NCI-H2107 treated with DMSO at 0.1 percent for 48 hours (cell line): ENCODE measurements at regions not wholly inside any gene's neighbourhood (a gene's known extent, or its start where the extent isn't known, plus 50 kb on each side); places are given as distances from the start of the nearest gene placed in this dataset.

Experiments used
- DNase-seq: peaks from one replicate; lab custom pipeline; 2025; ENCODE audit not compliant: unreplicated experiment; lab: John Stamatoyannopoulos, UW

DNA sequence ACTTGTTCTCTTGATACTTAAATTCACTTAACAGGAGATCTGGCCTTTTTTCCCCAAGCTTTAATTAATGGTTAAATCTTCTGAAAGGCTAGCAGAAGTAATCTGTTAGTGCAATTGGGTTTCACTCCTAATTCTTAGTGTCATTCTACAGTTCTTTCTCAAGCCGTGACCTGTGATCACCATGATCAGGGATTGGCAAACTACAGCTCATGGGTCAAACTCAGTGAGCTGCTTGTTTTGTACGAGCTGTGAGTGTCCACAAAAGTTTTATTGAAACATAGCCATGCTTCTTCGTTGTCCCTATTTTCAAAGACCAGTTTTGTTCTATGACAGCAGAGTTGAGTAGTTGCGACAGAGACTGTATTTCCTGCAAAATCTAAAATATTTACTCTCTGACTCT is 109.4 kb upstream of the KCNJ15 start:
- DNase-seq = no peak

- no peak for DNase-seq
These were observed 108.7 kb upstream of the KCNJ15 start for GRCh38 chr21:38148046-38148445.

GRCh38 chr21:38151021-38151645 is 105.7 kb upstream of the KCNJ15 start:
- DNase-seq = no peak

- no peak for DNase-seq
These were observed 100.6 kb upstream of the KCNJ15 start for GRCh38 chr21:38156200-38156599.

GRCh38 chr21:38159355-38159754 is 97.4 kb upstream of the KCNJ15 start:
- DNase-seq = peak; percentile 44

DNA sequence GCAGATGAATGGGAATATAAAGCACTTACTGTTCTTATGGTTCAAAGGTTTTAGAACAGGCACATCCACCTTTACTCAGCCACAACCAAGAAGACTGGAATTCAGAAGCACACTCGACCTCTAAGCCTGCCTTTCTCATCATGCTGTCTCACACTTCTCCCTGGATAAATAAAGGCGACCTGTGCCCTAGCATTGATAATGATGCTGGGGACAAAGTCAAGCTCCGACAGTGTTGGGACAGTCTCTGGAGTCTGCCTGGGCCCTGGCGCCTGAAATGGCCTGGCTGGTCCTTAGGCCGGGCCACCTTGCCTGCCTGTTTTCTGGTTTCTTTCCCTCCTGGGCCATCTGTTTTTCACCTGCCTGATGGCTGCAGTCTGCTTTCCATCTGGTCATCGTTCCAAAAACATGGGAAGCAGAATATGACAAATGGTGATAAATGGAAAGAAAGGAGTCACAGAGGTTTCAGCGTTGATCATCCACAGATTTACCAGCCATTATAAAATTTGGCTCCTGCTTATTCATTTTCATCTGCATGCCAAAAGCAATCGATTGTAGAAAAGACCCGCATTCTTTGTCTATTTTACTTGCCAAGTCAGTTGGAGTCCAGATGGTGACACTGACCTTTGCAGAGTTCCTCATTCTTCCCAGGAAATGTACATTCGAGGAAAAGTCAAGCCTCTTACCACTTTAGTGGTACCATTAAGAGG is 91.2 kb upstream of the KCNJ15 start:
- DNase-seq = no peak

DNA sequence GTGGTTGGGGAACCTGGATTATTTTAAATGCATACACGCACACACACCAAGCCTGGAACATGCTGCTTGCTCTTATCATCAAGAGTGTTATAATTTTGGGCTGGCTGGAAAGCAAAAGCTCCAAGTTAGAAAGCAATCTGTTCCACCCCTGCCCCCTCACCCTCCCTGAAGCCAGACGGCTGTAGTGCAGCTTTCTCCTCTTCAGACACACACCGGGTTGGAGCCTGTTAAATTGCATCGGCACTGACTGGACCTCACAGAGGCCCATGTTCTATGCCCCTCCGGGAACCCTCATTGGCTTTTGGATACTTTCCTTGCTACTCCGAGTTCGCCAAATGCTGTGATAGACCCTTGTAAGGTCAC is 90.6 kb upstream of the KCNJ15 start:
- DNase-seq = no peak

- no peak for DNase-seq
These were observed 89.4 kb upstream of the KCNJ15 start for GRCh38 chr21:38167345-38167744.

- no peak for DNase-seq
These were observed 86.5 kb upstream of the KCNJ15 start for GRCh38 chr21:38170283-38170682.

- DNase-seq = no peak
These were observed 85.8 kb upstream of the KCNJ15 start for GRCh38 chr21:38170704-38171682.

- no peak for DNase-seq
These were observed 85.0 kb upstream of the KCNJ15 start for GRCh38 chr21:38171723-38172344.

GRCh38 chr21:38173276-38174035 is 83.3 kb upstream of the KCNJ15 start:
- DNase-seq = no peak

DNA sequence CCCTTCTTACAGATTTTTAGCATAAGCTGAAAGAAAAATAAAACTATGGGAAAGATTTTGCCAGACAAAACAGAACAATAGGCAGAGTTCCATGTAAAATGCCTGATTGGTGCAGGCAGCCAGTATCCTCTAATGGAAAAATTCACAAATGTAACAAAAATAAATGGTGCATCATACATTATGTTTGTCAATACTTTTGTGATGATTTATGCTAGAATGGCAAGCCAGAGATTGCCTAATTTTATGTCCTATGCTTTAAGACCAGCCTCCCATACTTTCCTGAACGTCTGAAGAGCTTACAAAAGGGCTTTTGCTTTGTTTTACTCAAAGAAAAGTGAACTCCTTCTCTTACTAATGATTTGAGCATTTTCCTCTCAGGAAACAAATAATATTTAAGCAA is 81.5 kb upstream of the KCNJ15 start:
- no peak for DNase-seq

DNA sequence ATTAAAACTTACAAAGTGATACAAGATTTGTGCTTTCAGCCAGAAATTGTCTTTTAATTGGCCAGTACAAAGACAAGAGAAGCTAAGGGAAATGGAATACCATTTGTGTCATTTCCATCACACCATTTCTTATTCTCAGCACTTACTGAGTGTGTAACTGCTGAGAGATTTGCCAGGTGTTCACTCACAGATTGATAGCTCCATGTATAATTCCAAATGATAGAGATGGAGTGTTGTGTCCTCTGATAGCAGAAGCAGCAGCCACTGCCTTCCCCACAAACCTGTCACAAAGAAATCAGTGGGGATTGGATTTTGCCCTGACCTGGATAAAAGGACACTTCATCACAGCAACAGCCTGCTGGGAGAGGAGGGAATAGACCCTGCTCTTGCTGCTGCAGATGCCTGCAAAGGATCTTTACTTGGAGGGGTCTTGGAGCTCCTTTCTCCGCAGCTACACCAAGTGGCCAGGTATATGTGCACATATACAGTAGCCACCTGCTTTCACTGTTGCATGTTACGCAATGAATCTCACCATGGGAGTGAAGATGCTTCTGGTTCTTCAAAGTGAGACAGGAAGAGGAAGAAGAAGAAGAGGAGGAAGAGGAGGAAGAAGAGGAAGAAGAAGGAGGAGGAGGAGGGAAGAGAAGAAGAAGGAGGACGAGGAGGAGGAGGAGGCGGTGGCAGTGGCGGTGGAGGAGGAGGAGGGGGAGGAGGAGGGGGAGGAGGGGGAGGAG is 78.7 kb upstream of the KCNJ15 start:
- no peak for DNase-seq

GRCh38 chr21:38178653-38179470 is 77.9 kb upstream of the KCNJ15 start:
- DNase-seq = no peak

DNA sequence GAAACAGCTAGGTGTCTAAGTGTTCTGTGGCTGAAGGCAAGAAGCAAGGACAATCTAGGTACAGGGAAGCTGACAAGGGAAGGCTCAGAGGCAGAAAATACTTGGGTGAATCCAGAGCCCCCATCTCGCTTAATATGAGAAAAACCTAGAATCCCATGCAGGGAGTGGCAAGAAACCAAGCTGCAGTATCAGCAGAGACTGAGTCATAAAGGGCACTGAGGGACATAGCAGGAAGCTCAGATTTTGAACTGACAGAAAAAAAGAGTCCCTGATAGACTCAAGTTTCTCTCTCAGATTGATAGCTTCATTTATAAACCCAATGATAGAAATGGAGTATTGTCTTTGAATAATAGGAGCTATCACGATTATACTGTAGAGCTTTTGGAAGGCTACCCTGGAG is 77.3 kb upstream of the KCNJ15 start:
- DNase-seq = no peak

GRCh38 chr21:38181096-38181495 is 75.7 kb upstream of the KCNJ15 start:
- DNase-seq = no peak

DNA sequence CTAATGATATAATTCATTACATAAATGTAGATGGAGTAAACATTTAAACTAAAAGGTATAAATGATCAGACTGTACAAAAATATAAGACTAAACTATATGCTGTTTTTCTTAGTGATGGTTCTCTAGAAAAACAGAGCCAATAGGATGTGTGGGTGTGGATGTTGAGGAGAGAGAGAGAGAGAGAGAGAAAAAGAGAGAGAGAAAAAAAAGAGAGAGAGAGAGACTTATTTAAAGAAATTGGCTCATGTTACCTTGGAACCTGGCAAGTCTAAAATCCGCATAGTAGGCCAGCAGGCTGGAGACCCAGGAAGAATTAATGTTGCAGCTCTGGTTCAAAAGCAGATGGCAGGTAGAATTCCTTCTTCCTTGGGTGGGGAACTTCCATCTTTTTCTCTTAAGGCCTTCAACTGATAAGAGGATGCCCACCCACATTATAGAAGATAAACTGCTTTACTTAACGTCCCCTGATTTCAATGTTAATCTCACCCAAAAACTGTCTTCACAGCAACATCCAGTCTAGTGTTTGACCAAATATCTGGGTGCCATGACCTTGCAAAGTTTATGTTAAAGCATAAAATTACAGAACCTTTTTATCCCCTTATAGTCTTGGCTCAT is 74.3 kb upstream of the KCNJ15 start:
- DNase-seq = no peak

DNA sequence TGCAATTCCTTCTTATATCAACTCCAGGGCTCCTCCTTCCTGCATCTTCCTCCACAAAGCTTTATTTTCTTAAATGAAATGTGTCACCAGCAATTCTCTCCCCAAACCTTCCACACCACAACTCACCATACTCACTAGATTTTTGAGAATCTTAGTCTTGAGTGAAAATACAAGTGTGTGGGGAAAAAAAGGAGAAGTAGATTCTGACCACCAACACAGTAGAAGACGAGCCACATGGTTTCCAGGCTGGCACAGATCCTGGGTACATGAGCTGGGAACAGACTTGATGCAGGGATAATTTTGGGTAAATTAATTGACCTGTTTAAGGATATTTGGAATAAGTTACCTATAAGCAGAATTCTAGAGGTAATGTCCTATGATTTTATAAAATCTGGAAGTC is 72.8 kb upstream of the KCNJ15 start:
- no peak for DNase-seq
